Transverse colon (tissue), 4 donors: ENCODE measurements at regions not wholly inside any gene's neighbourhood (a gene's known extent, or its start where the extent isn't known, plus 50 kb on each side); places are given as distances from the start of the nearest gene placed in this dataset.

Experiments
- CTCF ChIP-seq, 5 experiments: fragments of 200-600 bp in 3 of 5; fragments of 450-650 bp in 2 of 5; sonication (generic) in 3 of 5; IDR thresholded peaks; 1 replicate in 2 of 5; 2 replicates in 3 of 5; pipeline ENCODE4 v1.5.1; 2016 to 2017; ENCODE audit warnings: antibody characterized with exemption in 5 of 5, inconsistent platforms in 3 of 5, mild to moderate bottlenecking in 2 of 5, moderate library complexity in 1 of 5
- POLR2AphosphoS5 ChIP-seq, 3 donors: sonication (generic); formaldehyde crosslinking; IDR thresholded peaks; one replicate each; pipeline ENCODE4 v1.6.1; 2016; ENCODE audit warnings: antibody characterized with exemption in 3 of 3

GRCh38 chr1:115505148-115505571 lies 136.6 kb upstream of the VANGL1 start:
- TF ChIP-seq POLR2AphosphoS5 (IDR thresholded peaks at IDR 0.05) (no peak), CTCF (IDR thresholded peaks at IDR 0.05) (no peak)
